WTC11 (cell line): ENCODE measurements at regions not wholly inside any gene's neighbourhood (a gene's known extent, or its start where the extent isn't known, plus 50 kb on each side); places are given as distances from the start of the nearest gene placed in this dataset.

Experiments used
- CTCF ChIP-seq: fragments of 200-600 bp; IDR thresholded peaks from 2 replicates; pipeline ENCODE4 v1.8.0; 2022; ENCODE audit warnings: antibody characterized with exemption
- NR3C1 ChIP-seq: sonication (generic); formaldehyde crosslinking; conservative IDR thresholded peaks from 2 replicates; pipeline ENCODE4 v1.8.1; 2023; ENCODE audit warnings: low read depth, mild to moderate bottlenecking, missing genetic modification reagents
- USF2 ChIP-seq: sonication (generic); formaldehyde crosslinking; IDR thresholded peaks from 2 replicates; pipeline ENCODE4 v1.8.1; 2023; ENCODE audit warnings: mild to moderate bottlenecking, missing genetic modification reagents, moderate library complexity
- ZNF121 ChIP-seq: sonication (generic); formaldehyde crosslinking; IDR thresholded peaks from 2 replicates; pipeline ENCODE4 v1.8.0; 2023; ENCODE audit warnings: missing genetic modification reagents

DNA sequence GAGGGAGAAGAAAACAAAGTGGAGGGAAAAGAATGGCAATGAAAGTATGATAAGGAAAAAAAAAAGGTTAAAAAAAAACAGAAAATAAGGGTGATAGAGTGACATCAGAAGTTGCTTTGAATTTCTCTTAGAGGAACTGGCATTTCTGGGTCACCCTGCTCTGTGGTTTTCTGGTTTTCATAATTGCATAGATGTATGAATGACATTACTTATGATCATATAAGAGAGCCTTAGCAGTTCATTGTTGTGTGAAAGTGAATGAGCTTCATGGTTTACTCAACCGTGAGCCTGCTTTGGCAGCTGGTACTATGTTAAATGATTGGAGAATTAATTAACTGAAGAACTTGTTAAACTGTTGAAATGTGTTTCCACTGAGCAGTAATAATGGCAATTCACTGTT, 336.4 kb upstream of the FBXO33 start:
- TF ChIP-seq CTCF: no peak
- TF ChIP-seq NR3C1 (CRISPR knock-in tag): no peak
- TF ChIP-seq ZNF121 (CRISPR knock-in tag): no peak
- TF ChIP-seq USF2 (CRISPR knock-in tag): no peak
